ENCODE measurements at regions not wholly inside any gene's neighbourhood (a gene's known extent, or its start where the extent isn't known, plus 50 kb on each side); places are given as distances from the start of the nearest gene placed in this dataset.

DNA sequence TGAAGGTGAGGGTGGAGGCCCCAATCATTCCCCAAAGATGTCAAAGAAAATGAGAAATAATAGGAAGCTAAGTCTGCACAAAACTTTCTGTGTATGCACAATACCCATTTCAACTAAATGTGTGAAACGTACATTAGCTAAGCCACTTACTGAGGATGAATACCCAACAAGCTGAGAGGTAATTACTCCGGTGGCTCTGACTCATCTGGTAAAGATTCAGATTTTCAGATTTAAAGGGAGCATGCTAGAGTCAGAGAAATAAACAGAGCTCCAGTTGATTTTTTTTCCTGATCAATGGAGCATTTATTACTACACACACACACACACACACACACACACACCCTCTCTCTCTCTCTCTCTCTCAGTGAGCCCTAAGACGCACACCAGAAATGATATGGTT lies 194.8 kb upstream of the ARGLU1 start:
- no peak overlapping the region for H3K4me2 ChIP-seq (ENCODE audit: insufficient read depth, insufficient read length, low read length)
- no peak overlapping the region for H2BK5ac ChIP-seq (ENCODE audit: insufficient read length, low read length)
- H2BK120ac ChIP-seq (ENCODE audit: low read depth, low read length, poor library complexity, severe bottlenecking), result no peak overlapping the region
- no CpG with 5 or more reads among the region's 3 CpGs for WGBS (ENCODE audit: extremely low coverage, insufficient read length, low lambda C conversion rate)
- no peak overlapping the region for H3K14ac ChIP-seq (ENCODE audit: insufficient read depth, low read length)
- TF ChIP-seq, protein P1, sequence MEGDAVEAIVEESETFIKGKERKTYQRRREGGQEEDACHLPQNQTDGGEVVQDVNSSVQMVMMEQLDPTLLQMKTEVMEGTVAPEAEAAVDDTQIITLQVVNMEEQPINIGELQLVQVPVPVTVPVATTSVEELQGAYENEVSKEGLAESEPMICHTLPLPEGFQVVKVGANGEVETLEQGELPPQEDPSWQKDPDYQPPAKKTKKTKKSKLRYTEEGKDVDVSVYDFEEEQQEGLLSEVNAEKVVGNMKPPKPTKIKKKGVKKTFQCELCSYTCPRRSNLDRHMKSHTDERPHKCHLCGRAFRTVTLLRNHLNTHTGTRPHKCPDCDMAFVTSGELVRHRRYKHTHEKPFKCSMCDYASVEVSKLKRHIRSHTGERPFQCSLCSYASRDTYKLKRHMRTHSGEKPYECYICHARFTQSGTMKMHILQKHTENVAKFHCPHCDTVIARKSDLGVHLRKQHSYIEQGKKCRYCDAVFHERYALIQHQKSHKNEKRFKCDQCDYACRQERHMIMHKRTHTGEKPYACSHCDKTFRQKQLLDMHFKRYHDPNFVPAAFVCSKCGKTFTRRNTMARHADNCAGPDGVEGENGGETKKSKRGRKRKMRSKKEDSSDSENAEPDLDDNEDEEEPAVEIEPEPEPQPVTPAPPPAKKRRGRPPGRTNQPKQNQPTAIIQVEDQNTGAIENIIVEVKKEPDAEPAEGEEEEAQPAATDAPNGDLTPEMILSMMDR (conservative IDR thresholded peaks at IDR 0.05), result no peak
- H3K79me1 ChIP-seq (ENCODE audit: insufficient read depth, low read depth, low read length, poor library complexity, severe bottlenecking), result no peaks in the 10 kb centered on the region
- H2BK20ac ChIP-seq (ENCODE audit: low read depth, low read length, poor library complexity, severe bottlenecking), result no peak overlapping the region
- H3K27ac ChIP-seq (ENCODE audit: insufficient read length, low read depth, low read length), result no peak overlapping the region
- no peak overlapping the region for H2AFZ ChIP-seq (ENCODE audit: low read length)
- no peaks in the 10 kb centered on the region for H4K20me1 ChIP-seq (ENCODE audit: control insufficient read depth, insufficient read depth, insufficient read length)
- no peaks in the 10 kb centered on the region for H3K79me2 ChIP-seq (ENCODE audit: insufficient read depth, low read length)
- Mint-ChIP-seq H3K9me3 (peaks cover 6 to 7% of the 10 kb centered on the region in 2 experiments), H3K4me3 (no peak overlapping the region), H3K27ac (no peak overlapping the region), H3K27me3 (ENCODE audit: low read depth) (peaks cover 2% of the 10 kb centered on the region), H3K4me1 (peaks cover 3 to 5% of the 10 kb centered on the region in 2 experiments), H3K36me3 (ENCODE audit: insufficient read depth in 1 of 3, low read depth in 3 of 3) (peaks cover 0 to 12% (median 2%) of the 10 kb centered on the region in 3 experiments; a peak in 4 of 7 replicates)
- no peak overlapping the region for H2BK15ac ChIP-seq (ENCODE audit: low read depth, low read length)
- H2BK12ac ChIP-seq (ENCODE audit: insufficient read length, low read depth, low read length), result no peak overlapping the region
- H3K27me3 ChIP-seq (ENCODE audit: insufficient read depth, low read length), result no peaks in the 10 kb centered on the region
- H3K9me3 ChIP-seq (ENCODE audit: control insufficient read depth, low read depth, low read length), result no peaks in the 10 kb centered on the region
- no peaks in the 10 kb centered on the region; the same call in 1 of the 2 replicates for H3K4me1 ChIP-seq (ENCODE audit: insufficient read depth, low read length)
- H3K23ac ChIP-seq (ENCODE audit: insufficient read length, low read depth, low read length), result no peak overlapping the region
- H3K18ac ChIP-seq (ENCODE audit: insufficient read length, low read depth, low read length), result no peak overlapping the region
- no peak overlapping the region for H2AK5ac ChIP-seq (ENCODE audit: insufficient read length, low read length)
- no peak overlapping the region for H4K8ac ChIP-seq (replicated peaks; ENCODE audit: insufficient read length, low read depth, low read length)
- H3K4ac ChIP-seq (ENCODE audit: low read depth, low read length), result no peak overlapping the region
- H4K91ac ChIP-seq (ENCODE audit: insufficient read length, low read depth, low read length), result no peak overlapping the region
- H4K5ac ChIP-seq (ENCODE audit: insufficient read length, low read depth, low read length), result no peak overlapping the region
- no peak overlapping the region for H3K9ac ChIP-seq (ENCODE audit: extremely low read depth, insufficient read length, low read length)
- no peak for DNase-seq
- no peak overlapping the region for H3K56ac ChIP-seq (ENCODE audit: insufficient read length, low read depth, low read length)
- H3K23me2 ChIP-seq (ENCODE audit: insufficient read length, low read depth, low read length, poor library complexity, severe bottlenecking), result no peaks in the 10 kb centered on the region
- H3T11ph ChIP-seq (ENCODE audit: low read length), result no peak overlapping the region

Measured in H9 (cell line).